HG03039 (cell line): ENCODE measurements at regions not wholly inside any gene's neighbourhood (a gene's known extent, or its start where the extent isn't known, plus 50 kb on each side); places are given as distances from the start of the nearest gene placed in this dataset.
"Not testable (repeated sequence)": the region's sequence is repeated elsewhere in the genome, so short reads cannot be mapped to it uniquely, and the experiment has no call there.

ENCODE experiments used
- ATAC-seq: cut with Tn5 transposase; IDR thresholded peaks from one replicate; pipeline ENCODE4 v1.9.1; 2021; ENCODE audit warnings: mild to moderate bottlenecking, moderate library complexity; ENCODE audit not compliant: unreplicated experiment

- ATAC-seq = no peak
Measured at GRCh38 chr2:16182841-16183240, 242.5 kb downstream of the MYCN start.

DNA sequence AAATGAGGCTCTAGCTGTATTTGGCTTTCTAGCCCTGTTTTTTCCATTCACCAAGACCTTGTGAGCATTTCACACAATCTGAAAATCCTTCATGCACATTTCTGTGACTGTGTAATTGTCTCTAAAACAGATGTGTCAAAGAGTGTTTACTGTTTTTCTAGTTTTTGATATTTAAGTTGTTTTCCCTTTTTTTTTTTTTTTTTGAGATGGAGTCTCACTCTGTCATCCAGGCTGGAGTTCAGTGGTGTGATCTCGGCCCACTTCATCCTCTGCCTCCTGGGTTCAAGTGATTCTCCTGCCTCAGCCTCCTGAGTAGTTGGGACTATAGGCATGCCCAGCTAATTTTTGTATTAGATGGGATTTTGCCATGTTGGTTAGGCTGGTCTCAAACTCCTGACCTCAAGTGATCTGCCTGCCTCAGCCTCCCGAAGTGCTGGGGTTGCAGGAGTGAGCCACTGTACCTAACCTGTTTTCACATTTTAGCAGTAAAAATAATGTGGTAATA lies 242.0 kb downstream of the MYCN start:
- not testable (repeated sequence) for ATAC-seq

DNA sequence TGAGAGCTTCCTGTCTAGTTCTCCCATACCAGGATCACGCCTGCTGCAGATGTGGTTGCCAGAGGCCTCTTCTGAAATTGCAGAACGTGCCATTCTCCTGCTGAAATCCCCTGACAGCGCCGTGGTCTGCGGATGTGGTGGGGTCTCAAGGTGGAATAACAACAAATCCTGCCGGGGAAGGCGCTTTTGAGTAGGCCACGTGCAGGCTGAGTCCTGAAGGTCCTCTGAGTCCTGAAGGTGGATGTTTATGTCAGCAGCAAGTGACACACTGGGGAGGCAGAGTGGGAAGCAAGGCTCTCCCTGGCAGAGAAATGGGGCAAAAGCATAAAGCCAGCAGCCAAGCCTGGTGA lies 241.4 kb downstream of the MYCN start:
- no peak for ATAC-seq

GRCh38 chr2:16181062-16181740 lies 240.9 kb downstream of the MYCN start:
- no peak for ATAC-seq

DNA sequence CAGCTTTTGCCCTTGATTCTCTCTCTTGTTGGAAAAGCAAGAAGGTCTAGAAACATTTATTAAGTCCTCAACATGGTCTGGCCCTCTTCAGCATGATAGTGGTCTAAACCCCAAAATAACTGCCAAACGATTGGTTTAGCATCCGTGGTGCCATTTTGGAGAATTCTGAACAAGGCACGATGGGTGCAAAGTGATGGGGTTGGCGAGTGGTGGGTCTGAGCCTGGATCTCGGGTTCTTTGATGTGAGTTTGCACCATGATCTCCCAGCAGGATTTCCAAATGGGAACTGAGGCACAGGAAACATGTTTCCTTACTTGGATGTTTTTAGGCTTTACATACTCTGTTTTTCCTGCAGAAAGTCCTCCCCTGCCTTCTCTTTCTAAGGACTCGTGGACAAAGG lies 240.3 kb downstream of the MYCN start:
- ATAC-seq = no peak

GRCh38 chr2:16179701-16180416 lies 239.5 kb downstream of the MYCN start:
- no peak for ATAC-seq

- ATAC-seq = no peak
Measured at GRCh38 chr2:16178551-16179130, 238.3 kb downstream of the MYCN start.

GRCh38 chr2:16177671-16178180 lies 237.4 kb downstream of the MYCN start:
- ATAC-seq = no peak

DNA sequence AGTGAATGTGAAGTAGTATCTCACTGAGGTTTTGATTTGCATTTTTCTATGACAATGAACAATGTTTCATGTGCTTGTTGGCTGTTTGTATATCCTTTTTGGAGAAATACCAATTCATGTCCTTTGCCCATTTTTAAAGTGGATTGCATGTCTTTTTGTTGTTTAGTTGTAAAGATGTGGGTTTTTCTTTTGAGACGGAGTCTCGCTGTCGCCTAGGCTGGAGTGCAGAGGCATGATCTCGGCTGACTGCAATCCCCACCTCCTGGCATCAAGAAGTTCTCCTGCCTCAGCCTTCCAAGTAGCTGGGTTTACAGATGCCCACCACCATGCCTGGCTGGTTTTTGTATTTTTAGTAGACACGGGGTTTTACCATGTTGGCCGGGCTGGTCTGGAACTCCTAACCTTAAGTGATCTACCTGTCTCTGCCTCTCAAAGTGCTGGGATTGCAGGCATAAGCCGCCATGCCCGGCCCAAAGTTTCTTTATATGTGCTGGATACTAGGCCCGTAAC lies 236.7 kb downstream of the MYCN start:
- ATAC-seq = no peak

DNA sequence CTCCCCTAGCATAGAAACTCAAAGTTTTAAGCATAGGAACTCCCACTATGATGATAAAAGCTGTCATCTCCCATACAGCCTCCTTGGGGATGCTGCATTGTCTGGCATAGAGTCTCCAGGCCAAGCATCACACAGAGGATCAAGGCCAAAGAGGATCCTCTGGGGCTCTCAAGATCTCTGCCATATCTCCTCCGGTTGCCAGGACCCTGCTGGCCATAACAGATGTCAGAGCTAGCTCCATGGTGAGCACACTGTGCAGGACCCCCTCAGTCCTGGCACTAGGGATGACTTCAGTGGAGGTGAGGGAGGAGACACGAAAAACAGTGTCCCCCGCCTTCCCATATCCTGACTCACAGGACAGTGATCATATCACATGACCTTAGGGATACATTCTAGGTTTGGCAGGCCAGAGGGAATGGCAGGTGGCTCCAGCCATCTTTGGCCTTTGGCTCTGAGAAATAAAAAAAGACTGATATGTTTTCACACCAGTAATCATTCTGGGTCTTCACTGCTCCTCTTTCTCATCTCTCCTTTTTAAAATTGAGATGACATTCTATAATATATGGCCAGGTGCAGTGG lies 235.0 kb downstream of the MYCN start:
- ATAC-seq = no peak

DNA sequence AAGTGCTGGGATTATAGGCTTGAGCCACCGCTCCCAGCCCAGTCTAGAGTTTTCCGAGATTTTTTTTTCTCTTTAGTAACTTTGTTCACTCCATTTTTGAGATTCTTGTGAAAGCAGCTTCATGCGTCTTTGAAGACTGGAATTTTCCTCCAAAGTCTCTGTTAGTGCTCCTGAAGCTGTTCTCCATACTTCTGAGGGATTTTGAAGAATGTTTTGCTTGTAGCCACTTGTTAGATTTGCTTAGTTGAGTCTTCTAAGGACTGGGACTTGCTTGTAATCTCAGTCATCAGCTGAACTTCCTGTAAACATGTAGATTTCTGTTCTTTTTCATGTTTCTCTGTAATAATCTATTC lies 234.3 kb downstream of the MYCN start:
- ATAC-seq = no peak

DNA sequence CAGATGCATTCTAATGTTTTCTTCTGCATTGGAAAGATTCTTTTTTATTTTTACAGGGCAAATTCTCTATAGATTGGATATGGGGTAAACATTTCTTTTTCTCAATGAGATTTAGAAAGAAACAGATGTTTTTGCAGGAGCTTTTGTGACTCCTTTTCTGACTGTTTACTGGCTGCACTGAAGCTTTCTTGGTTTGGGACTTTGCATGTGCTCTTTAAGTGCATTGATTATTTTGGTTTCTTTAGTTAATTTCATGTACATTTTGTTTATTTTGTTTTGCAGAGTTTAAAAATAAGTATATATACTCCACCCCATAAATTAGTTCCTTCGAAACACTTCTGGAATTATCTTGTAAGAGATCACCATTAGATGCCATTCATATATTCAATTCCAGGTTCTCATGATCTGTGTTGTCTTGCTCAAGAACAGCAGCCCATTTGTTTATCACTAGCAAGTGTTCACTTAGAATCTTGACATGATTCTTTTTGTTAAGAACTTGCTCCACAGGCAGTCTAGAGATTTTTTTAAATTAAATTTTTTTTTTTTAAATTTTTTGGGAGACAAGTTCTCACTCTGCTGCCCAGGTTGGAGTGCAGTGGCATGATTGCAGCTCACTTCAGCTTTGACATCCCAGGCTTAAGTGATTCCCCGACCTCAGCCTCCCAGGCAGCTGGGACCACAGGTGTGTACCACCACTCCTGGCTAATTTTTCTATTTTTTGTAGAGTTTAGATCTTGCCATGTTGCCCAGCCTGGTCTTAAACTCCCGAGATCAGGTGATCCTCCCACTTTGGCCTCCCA lies 233.7 kb downstream of the MYCN start:
- no peak for ATAC-seq

DNA sequence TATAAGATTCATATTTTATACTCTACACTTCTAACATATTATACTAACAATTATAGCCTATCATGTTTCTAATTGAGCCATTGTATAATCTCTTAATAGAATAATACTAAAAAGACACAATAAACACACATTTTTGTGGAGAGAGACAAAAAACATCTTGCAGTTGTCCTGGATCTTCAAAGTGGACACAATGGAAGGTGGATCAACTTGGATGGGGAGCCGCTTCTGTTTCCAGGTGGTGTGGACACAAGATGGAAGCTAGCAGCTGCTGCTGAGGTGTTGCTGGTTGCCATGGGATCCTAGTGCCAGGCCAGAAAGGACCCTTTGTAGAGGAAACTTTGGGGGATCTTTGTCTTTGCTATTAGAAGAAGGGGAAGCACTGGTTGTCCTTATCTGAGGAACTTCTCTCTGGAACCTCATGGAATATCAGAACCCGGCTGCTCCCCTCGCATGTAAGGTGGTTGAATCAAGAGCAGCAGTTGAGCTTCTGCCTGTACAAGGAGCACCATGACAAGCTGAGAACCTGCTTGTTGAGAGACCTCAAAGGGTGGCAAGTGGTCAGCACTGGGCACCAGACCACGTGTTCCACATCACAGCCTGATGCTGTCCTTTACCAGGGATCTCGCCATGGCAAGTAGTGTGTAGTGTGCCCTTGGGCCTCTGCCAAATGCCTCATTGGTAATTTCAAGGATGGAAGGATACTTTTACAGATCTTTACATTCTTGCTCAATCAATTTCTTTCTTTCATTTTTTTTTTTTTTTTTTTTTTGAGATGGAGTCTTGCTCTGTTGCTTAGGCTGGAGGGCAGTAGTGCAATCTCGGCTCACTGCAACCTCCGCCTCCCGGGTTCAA lies 232.2 kb downstream of the MYCN start:
- no peak for ATAC-seq

GRCh38 chr2:16171425-16171920 lies 231.1 kb downstream of the MYCN start:
- no peak for ATAC-seq

GRCh38 chr2:16170675-16171424 lies 230.5 kb downstream of the MYCN start:
- ATAC-seq = no peak

DNA sequence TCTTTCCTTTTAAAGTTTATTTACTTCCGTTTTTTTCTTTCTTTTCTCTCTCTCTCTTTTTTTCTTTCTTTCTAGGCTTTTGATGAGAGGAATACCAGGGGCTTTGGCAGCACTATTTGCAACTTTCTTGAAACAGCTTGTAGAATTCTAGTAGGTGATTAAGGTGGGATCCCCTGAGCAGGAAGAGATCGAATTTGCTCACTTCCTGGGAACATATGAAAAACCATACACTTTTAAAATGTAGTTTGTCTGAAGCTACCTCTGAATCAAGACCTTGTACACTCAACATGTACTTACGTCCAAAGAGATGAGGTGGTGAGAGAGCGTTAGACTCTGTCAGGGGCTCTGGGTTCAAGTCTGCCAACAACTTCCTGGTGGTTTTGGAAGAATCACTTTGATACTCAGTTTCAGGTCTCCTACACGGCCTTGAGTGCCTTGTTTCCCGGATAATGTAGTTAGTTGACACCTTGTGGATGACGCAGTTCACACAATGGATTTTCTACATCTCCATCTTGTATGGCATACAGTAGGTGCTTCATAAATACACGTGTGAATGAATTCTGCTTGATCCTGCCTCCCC lies 229.1 kb downstream of the MYCN start:
- ATAC-seq = no peak

DNA sequence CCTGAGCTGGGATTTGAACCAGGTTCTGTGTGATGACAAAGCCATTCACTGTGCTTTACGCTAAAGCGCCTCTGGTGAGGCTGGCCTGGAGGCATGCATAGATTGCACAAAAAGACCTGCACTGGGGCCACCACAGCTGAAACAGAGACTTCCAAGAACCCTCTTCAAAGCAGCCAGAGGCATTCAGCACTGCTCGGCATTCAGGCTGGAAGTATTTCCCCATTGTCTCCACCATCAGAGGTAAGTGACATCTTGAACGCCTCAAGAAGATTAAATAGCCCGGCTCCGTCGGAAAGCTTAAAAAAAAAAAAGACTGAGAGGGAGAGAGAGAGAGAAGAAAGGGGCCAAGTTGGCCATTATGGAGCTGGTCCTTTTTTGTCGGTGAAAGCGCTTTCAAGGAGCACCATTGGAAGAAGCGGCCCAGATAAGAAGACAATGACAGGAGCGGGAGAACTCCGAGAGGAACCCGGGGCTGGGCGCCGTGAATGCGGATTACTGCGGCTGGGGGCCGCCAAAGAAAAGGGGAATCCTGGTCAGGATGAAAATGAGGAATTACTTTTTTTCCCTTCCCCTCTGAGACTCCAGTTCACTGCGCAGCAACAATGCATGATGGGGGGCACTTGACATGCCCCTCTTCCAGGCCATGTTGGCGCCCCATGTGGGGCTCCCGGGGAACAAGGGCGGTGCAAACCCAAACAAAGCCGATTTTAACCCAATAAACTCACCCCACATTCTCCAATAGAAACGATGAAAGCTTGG lies 228.3 kb downstream of the MYCN start:
- ATAC-seq = no peak
